IMR-90 (cell line): ENCODE measurements at regions not wholly inside any gene's neighbourhood (a gene's known extent, or its start where the extent isn't known, plus 50 kb on each side); places are given as distances from the start of the nearest gene placed in this dataset.

ENCODE experiments used
- ATAC-seq: fragments of 200-7000 bp; cut with Tn5 transposase; 2 replicates; pipeline ENCODE4 v1.9.1; 2020; ENCODE audit warnings: low read depth, mild to moderate bottlenecking, moderate library complexity
- BruUV-seq: library from RNA; stranded (reverse); fragments of 400-500 nt; replicated peaks from 2 replicates; lab custom pipeline; 2021; lab: Mats Ljungman, UMichigan
- CTCF ChIA-PET: fragments of 300-600 bp; formaldehyde crosslinking; extraction: SDS; loops from one replicate; lab custom pipeline; 2021; ENCODE audit warnings: antibody characterized with exemption; lab: Yijun Ruan, JAX
- POLR2A ChIA-PET: fragments of 300-600 bp; sonication (Branson Sonifier 250); formaldehyde crosslinking; loops from one replicate; lab custom pipeline; 2022; ENCODE audit warnings: antibody characterized with exemption; ENCODE audit not compliant: unreplicated experiment; lab: Charles Lee
- DNase-seq: peaks from one replicate; pipeline ENCODE4 v3.0.0; 2013
- H2AFZ ChIP-seq: replicated peaks from 2 replicates; pipeline ENCODE3; 2013; ENCODE audit warnings: low read length, mild to moderate bottlenecking; ENCODE audit not compliant: poor library complexity
- H2AK5ac ChIP-seq: 2 replicates; pipeline ENCODE4 v1.6.1; 2013; ENCODE audit warnings: low read depth, low read length, inconsistent platforms
- H2AK9ac ChIP-seq: replicated peaks from 2 replicates; pipeline ENCODE3; 2013; ENCODE audit warnings: mild to moderate bottlenecking, low read depth, low read length, moderate library complexity; ENCODE audit not compliant: poor library complexity
- H2BK120ac ChIP-seq: 2 replicates; pipeline ENCODE4 v1.6.1; 2013; ENCODE audit warnings: low read depth, low read length, inconsistent platforms
- H2BK15ac ChIP-seq: 3 replicates; pipeline ENCODE4 v1.6.1; 2013; ENCODE audit warnings: low read depth, low read length, inconsistent platforms
- H2BK20ac ChIP-seq: 2 replicates; pipeline ENCODE4 v1.6.1; 2013; ENCODE audit warnings: low read depth, mild to moderate bottlenecking, inconsistent platforms, low read length, moderate library complexity
- H2BK5ac ChIP-seq: 2 replicates; pipeline ENCODE4 v1.6.1; 2013; ENCODE audit warnings: mild to moderate bottlenecking, low read depth, low read length, inconsistent platforms; ENCODE audit not compliant: poor library complexity, severe bottlenecking
- H3K14ac ChIP-seq: replicated peaks from 2 replicates; pipeline ENCODE4 v1.6.1; 2013; ENCODE audit warnings: low read depth, low read length, inconsistent platforms
- H3K18ac ChIP-seq: 2 replicates; pipeline ENCODE4 v1.6.1; 2013; ENCODE audit warnings: low read depth, low read length, control low read depth
- H3K23ac ChIP-seq: 2 replicates; pipeline ENCODE4 v1.6.1; 2013; ENCODE audit warnings: low read depth, low read length, inconsistent platforms
- H3K27ac ChIP-seq: 2 replicates; pipeline ENCODE4 v1.5.1; 2013; ENCODE audit warnings: mild to moderate bottlenecking, control low read depth, low read length; ENCODE audit not compliant: insufficient read depth
- H3K27me3 ChIP-seq: 2 replicates; pipeline ENCODE4 v1.6.1; 2013; ENCODE audit warnings: low read length; ENCODE audit not compliant: control insufficient read depth, insufficient read depth
- H3K36me3 ChIP-seq: 2 replicates; pipeline ENCODE4 v1.6.1; 2013; ENCODE audit warnings: low read length, mixed read lengths; ENCODE audit not compliant: control insufficient read depth, insufficient read depth
- H3K4ac ChIP-seq: 2 replicates; pipeline ENCODE4 v1.6.1; 2013; ENCODE audit warnings: low read depth, low read length, inconsistent platforms
- H3K4me1 ChIP-seq: 2 replicates; pipeline ENCODE4 v1.6.1; 2013; ENCODE audit warnings: low read length, mixed read lengths; ENCODE audit not compliant: control insufficient read depth, insufficient read depth
- H3K4me2 ChIP-seq: 2 replicates; pipeline ENCODE4 v1.6.1; 2013; ENCODE audit warnings: low read depth, mild to moderate bottlenecking, control low read depth, low read length, moderate library complexity
- H3K4me3 ChIP-seq: 2 replicates; pipeline ENCODE4 v1.5.1; 2013; ENCODE audit warnings: low read depth, mild to moderate bottlenecking, control low read depth, low read length, moderate library complexity; ENCODE audit not compliant: insufficient read depth
- H3K56ac ChIP-seq: 2 replicates; pipeline ENCODE4 v1.6.1; 2013; ENCODE audit warnings: low read length, inconsistent platforms; ENCODE audit not compliant: insufficient read depth; ENCODE audit errors: extremely low read depth
- H3K79me1 ChIP-seq, 2 experiments: 2 replicates each; pipeline ENCODE4 v1.6.1; 2013; ENCODE audit warnings: low read length in 2 of 2, inconsistent platforms in 1 of 2, low read depth in 1 of 2
- H3K9ac ChIP-seq: 2 replicates; pipeline ENCODE4 v1.6.1; 2013; ENCODE audit warnings: low read depth, low read length, control low read depth
- H3K9me1 ChIP-seq: 2 replicates; pipeline ENCODE4 v1.6.1; 2013; ENCODE audit warnings: low read length, inconsistent platforms; ENCODE audit not compliant: insufficient read depth
- H3K9me3 ChIP-seq: 2 replicates; pipeline ENCODE4 v1.6.1; 2013; ENCODE audit warnings: low read length; ENCODE audit not compliant: control insufficient read depth, insufficient read depth
- H4K20me1 ChIP-seq: 2 replicates; pipeline ENCODE4 v1.6.1; 2013; ENCODE audit warnings: low read length, inconsistent platforms; ENCODE audit not compliant: insufficient read depth
- H4K5ac ChIP-seq: 2 replicates; pipeline ENCODE4 v1.6.1; 2013; ENCODE audit warnings: mild to moderate bottlenecking, low read depth, low read length, control low read depth
- H4K8ac ChIP-seq, 2 experiments: 2 replicates each; pipeline ENCODE4 v1.6.1; 2013; ENCODE audit warnings: low read depth in 2 of 2, low read length in 2 of 2, control low read depth in 1 of 2, inconsistent platforms in 1 of 2
- H4K91ac ChIP-seq: 2 replicates; pipeline ENCODE4 v1.6.1; 2013; ENCODE audit warnings: low read depth, low read length, inconsistent platforms; ENCODE audit not compliant: insufficient read depth
- BHLHE40 ChIP-seq: fragments of 150-350 bp; IDR thresholded peaks from 2 replicates; pipeline ENCODE4 v1.6.1; 2016; ENCODE audit warnings: mild to moderate bottlenecking, low read depth, low read length
- CEBPB ChIP-seq: IDR thresholded peaks from 2 replicates; pipeline ENCODE4 v1.6.1; 2012; ENCODE audit warnings: low read depth, low read length, improper control_type of control experiment
- CHD1 ChIP-seq: IDR thresholded peaks from 2 replicates; pipeline ENCODE4 v1.6.1; 2012; ENCODE audit warnings: low read depth, low read length, improper control_type of control experiment
- FOS ChIP-seq: fragments of 150-350 bp; IDR thresholded peaks from 2 replicates; pipeline ENCODE4 v1.6.1; 2016; ENCODE audit warnings: low read depth, low read length
- MAZ ChIP-seq: IDR thresholded peaks from 2 replicates; pipeline ENCODE4 v1.6.1; 2012; ENCODE audit warnings: low read depth, mild to moderate bottlenecking, low read length, improper control_type of control experiment, moderate library complexity, borderline replicate concordance
- MXI1 ChIP-seq: IDR thresholded peaks from 2 replicates; pipeline ENCODE4 v1.6.1; 2012; ENCODE audit warnings: low read depth, mild to moderate bottlenecking, low read length, moderate library complexity, borderline replicate concordance
- POLR2A ChIP-seq: IDR thresholded peaks from 2 replicates; pipeline ENCODE4 v1.6.1; 2012; ENCODE audit warnings: mild to moderate bottlenecking, low read depth, low read length
- RAD21 ChIP-seq: IDR thresholded peaks from 2 replicates; pipeline ENCODE4 v1.6.1; 2012; ENCODE audit warnings: low read length, improper control_type of control experiment
- RCOR1 ChIP-seq: IDR thresholded peaks from 2 replicates; pipeline ENCODE4 v1.6.1; 2012; ENCODE audit warnings: mild to moderate bottlenecking, low read length, improper control_type of control experiment; ENCODE audit not compliant: insufficient replicate concordance
- WGBS, 2 experiments: methylation state at CpG; one replicate each; pipeline versions ENCODE4 v1.1.5 to v1.1.7; 2013; ENCODE audit warnings: missing lambda C conversion rate in 2 of 2; ENCODE audit not compliant: insufficient read length in 1 of 2; ENCODE audit errors: extremely low coverage in 2 of 2; 5-methylcytosine and 5-hydroxymethylcytosine counted together
- dilution Hi-C: fragments of 300-500 bp; cut with HindIII; formaldehyde crosslinking; loops from one replicate; pipeline ENCODE4 v1.14.3; 2018; ENCODE audit warnings: low sequenced_read_pairs; ENCODE audit not compliant: unreplicated experiment
- in situ Hi-C: fragments of 300-500 bp; cut with MboI; formaldehyde crosslinking; loops from 3 replicates; pipeline ENCODE4 v1.14.3; 2019; ENCODE audit warnings: low sequenced_read_pairs, inconsistent platforms, mixed read lengths
- intact Hi-C: fragments of 100-400 bp; cut with micrococcal nuclease; formaldehyde crosslinking; loops from 2 replicates; pipeline ENCODE4 v1.10.0; 2022
- TF ChIP-seq, protein P1 (sequence below): fragments of 150-350 bp; IDR thresholded peaks from 2 replicates; pipeline ENCODE4 v1.6.1; 2016; ENCODE audit warnings: low read depth, mild to moderate bottlenecking, low read length, moderate library complexity, borderline replicate concordance
- TF ChIP-seq, protein P2 (sequence below): conservative IDR thresholded peaks from 2 replicates; pipeline ENCODE4 v1.5.1; 2012; ENCODE audit warnings: mild to moderate bottlenecking, low read depth, low read length, improper control_type of control experiment

DNA sequence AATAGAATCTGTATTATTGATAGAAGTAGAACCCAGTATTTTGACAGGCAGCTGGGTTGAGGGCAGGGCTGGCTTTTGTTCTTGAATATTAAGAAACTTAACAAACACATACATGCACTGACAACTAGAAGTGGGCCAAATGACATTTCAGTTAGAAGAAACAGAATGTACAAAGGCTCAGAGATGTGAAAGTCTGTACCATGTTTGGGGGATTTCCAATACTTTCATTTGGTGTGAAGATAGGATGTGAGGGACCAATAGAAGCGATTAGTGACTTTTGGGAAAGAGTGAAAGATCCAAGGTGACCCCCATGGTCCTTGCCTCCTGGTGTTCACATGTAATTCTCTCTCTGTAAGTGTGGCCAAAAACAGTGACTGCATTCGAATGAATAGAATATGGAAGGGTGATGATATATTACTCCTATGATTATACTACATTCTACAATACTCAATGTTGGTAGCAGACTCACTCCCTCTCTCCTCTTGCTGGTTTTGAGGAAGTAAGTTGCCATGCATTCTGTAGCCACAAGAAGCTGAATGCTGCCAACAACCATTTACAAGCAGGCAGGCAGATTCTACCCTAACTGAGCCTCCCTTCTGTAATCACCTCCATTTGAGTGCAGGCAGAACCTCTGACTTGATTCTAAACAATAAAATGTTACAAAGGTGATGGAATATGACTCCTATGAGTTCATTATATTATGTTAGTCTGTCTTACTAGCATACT, 151.4 kb downstream of the TMEM168 start:
- no peak overlapping the region for H3K4me2 ChIP-seq
- no peak overlapping the region for H4K5ac ChIP-seq
- no peak overlapping the region for H3K4me3 ChIP-seq
- H3K27me3 ChIP-seq: no peaks in the 10 kb centered on the region
- TF ChIP-seq RAD21 (no peak), RCOR1 (no peak), MXI1 (no peak), MAZ (no peak), FOS (no peak), POLR2A (no peak), CHD1 (no peak), CEBPB (no peak), BHLHE40 (no peak)
- TF ChIP-seq, protein P1, sequence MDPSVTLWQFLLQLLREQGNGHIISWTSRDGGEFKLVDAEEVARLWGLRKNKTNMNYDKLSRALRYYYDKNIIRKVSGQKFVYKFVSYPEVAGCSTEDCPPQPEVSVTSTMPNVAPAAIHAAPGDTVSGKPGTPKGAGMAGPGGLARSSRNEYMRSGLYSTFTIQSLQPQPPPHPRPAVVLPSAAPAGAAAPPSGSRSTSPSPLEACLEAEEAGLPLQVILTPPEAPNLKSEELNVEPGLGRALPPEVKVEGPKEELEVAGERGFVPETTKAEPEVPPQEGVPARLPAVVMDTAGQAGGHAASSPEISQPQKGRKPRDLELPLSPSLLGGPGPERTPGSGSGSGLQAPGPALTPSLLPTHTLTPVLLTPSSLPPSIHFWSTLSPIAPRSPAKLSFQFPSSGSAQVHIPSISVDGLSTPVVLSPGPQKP: no peak
- TF ChIP-seq, protein P2, sequence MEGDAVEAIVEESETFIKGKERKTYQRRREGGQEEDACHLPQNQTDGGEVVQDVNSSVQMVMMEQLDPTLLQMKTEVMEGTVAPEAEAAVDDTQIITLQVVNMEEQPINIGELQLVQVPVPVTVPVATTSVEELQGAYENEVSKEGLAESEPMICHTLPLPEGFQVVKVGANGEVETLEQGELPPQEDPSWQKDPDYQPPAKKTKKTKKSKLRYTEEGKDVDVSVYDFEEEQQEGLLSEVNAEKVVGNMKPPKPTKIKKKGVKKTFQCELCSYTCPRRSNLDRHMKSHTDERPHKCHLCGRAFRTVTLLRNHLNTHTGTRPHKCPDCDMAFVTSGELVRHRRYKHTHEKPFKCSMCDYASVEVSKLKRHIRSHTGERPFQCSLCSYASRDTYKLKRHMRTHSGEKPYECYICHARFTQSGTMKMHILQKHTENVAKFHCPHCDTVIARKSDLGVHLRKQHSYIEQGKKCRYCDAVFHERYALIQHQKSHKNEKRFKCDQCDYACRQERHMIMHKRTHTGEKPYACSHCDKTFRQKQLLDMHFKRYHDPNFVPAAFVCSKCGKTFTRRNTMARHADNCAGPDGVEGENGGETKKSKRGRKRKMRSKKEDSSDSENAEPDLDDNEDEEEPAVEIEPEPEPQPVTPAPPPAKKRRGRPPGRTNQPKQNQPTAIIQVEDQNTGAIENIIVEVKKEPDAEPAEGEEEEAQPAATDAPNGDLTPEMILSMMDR: no peak
- dilution Hi-C loops (no loop called here), intact Hi-C loops (no loop called here), in situ Hi-C loops (no loop called here)
- no peaks in the 10 kb centered on the region for H3K79me1 ChIP-seq
- H2AFZ ChIP-seq: no peak overlapping the region
- H3K14ac ChIP-seq: no peak overlapping the region
- no peak overlapping the region for H2BK15ac ChIP-seq
- H3K23ac ChIP-seq: no peak overlapping the region
- H3K9ac ChIP-seq: no peak overlapping the region
- no peak overlapping the region for H2BK5ac ChIP-seq
- H2AK9ac ChIP-seq: no peak overlapping the region
- no peak overlapping the region for H3K4ac ChIP-seq
- no peak for DNase-seq
- H3K9me1 ChIP-seq: no peaks in the 10 kb centered on the region
- H2BK120ac ChIP-seq: no peak overlapping the region
- H3K18ac ChIP-seq: no peak overlapping the region
- ChIA-PET CTCF (no interaction called here), POLR2A (no interaction called here)
- H3K9me3 ChIP-seq: no peaks in the 10 kb centered on the region
- no TSS peak for BruUV-seq
- no CpG with 5 or more reads among the region's 2 CpGs for WGBS, 2 experiments
- no peaks in the 10 kb centered on the region for H4K20me1 ChIP-seq
- no peak for ATAC-seq
- H3K4me1 ChIP-seq: no peaks in the 10 kb centered on the region
- H4K8ac ChIP-seq: no peak overlapping the region
- H3K56ac ChIP-seq: no peak overlapping the region
- no peak overlapping the region for H2AK5ac ChIP-seq
- H2BK20ac ChIP-seq: no peak overlapping the region
- H4K91ac ChIP-seq: no peak overlapping the region
- H3K27ac ChIP-seq: no peak overlapping the region
- no peaks in the 10 kb centered on the region for H3K36me3 ChIP-seq
